ENCODE measurements at regions not wholly inside any gene's neighbourhood (a gene's known extent, or its start where the extent isn't known, plus 50 kb on each side); places are given as distances from the start of the nearest gene placed in this dataset.

DNA sequence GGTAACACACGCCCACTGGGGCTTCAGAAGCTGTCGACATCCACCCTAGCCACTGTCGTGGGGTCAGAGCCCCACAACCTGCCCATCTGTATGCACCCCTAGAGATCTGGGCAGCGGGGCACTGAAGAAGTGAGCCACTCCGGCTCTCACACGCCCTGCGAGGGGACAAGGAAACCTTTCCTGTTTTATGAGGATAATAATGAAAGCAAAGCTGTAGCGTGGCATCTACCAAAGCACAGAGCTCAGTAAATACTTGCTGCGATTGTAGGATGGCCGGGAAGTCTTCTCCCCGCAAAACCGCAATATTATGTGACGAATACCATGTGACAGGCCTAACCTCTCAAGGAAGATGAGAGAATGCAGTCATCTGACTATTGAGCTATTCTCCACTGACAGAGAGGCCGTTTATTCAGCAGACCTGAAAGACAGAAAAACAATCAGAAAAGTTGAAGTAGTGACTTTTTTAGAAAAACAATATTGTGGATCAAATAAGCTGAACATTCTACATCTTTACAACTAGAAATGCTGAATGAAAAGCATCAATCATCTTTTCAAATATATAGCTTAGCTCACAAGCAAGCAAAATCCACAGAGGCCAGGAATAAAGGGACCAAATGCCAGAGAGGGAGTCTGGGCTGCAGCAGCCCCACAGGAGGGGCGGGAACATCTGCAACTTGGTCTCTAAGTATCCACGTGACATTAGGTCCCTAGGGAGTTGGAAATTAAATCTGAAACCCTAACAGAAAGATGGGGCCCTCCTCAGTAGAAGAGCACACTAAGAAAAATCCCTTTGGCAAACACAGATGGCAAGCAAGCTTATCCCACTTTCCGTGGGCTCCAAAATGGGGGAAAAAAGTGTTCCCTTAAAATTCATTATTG lies 207.8 kb downstream of the TTLL2 start:
- H3K27me3 ChIP-seq = no peaks in the 10 kb centered on the region

DNA sequence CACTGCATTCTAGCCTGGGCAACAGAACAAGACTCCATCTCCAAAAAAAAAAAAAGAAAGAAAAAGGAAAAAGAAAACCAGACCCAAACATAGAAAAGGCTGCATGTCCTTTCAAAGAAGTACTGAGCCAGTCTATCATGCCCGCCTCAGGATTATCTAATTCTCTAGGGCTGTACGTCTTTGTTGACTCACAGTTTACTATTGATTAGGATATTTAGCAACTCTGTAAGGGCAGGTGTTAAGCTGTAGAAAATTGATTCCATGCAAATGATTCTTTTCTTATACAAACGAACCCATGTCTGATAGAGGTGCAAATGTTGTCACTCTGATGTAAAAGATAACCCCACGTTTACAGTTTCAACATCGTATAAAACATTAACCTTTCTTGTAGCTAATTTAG lies 209.0 kb downstream of the TTLL2 start:
- no peak overlapping the region for H3K4me3 ChIP-seq
- TF ChIP-seq, protein P1, sequence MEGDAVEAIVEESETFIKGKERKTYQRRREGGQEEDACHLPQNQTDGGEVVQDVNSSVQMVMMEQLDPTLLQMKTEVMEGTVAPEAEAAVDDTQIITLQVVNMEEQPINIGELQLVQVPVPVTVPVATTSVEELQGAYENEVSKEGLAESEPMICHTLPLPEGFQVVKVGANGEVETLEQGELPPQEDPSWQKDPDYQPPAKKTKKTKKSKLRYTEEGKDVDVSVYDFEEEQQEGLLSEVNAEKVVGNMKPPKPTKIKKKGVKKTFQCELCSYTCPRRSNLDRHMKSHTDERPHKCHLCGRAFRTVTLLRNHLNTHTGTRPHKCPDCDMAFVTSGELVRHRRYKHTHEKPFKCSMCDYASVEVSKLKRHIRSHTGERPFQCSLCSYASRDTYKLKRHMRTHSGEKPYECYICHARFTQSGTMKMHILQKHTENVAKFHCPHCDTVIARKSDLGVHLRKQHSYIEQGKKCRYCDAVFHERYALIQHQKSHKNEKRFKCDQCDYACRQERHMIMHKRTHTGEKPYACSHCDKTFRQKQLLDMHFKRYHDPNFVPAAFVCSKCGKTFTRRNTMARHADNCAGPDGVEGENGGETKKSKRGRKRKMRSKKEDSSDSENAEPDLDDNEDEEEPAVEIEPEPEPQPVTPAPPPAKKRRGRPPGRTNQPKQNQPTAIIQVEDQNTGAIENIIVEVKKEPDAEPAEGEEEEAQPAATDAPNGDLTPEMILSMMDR (IDR thresholded peaks at IDR 0.05; ENCODE audit: low read depth, low read length) = no peak

More for the DNA sequence above, 207.8 kb downstream of the TTLL2 start:
- Histone ChIP-seq H3K9me3 (ENCODE audit: low read depth) (no peaks in the 10 kb centered on the region), H3K4me1 (ENCODE audit: low read depth) (peaks cover 3% of the 10 kb centered on the region), H3K36me3 (no peaks in the 10 kb centered on the region), H3K4me3 (no peak overlapping the region), H3K27ac (no peak overlapping the region)
- no peak for DNase-seq (ENCODE audit: low read depth in 1 of 2, low spot score in 1 of 2)
- TF ChIP-seq, protein P1 (IDR thresholded peaks at IDR 0.05; ENCODE audit: low read depth, low read length) = no peak

DNA sequence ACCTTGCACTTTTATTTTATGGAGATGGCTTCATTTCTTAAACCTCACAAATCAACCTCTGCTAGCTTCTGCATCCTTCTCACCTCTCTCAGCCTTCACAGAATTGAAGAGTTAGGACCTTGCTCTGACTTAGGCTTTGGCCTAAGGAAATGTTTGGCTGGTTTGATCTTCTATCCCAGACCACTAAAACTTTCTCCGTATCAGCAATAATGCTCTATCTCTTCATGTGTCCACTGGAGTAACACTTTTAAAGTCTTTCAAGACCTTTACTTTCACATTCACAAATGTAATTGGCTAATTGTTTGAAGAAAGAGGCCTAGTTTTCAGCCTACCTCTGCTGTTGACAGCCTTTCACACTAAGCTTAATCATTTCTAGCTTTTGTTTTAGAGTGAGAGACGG lies 212.9 kb downstream of the TTLL2 start:
- Histone ChIP-seq H3K27me3 (no peaks in the 10 kb centered on the region), H3K4me1 (ENCODE audit: low read depth) (no peaks in the 10 kb centered on the region), H3K27ac (no peak overlapping the region), H3K4me3 (no peak overlapping the region), H3K9me3 (ENCODE audit: low read depth) (no peaks in the 10 kb centered on the region), H3K36me3 (no peaks in the 10 kb centered on the region)
- TF ChIP-seq, protein P1 (IDR thresholded peaks at IDR 0.05; ENCODE audit: low read depth, low read length) = no peak
- no peak for DNase-seq (ENCODE audit: low read depth in 1 of 2, low spot score in 1 of 2)

More for the DNA sequence above, 209.0 kb downstream of the TTLL2 start:
- no peak overlapping the region for H3K27ac ChIP-seq
- no peaks in the 10 kb centered on the region for H3K27me3 ChIP-seq
- no peaks in the 10 kb centered on the region for H3K36me3 ChIP-seq
- no peak for DNase-seq (ENCODE audit: low read depth in 1 of 2, low spot score in 1 of 2)
- no peaks in the 10 kb centered on the region for H3K4me1 ChIP-seq (ENCODE audit: low read depth)
- no peaks in the 10 kb centered on the region for H3K9me3 ChIP-seq (ENCODE audit: low read depth)

DNA sequence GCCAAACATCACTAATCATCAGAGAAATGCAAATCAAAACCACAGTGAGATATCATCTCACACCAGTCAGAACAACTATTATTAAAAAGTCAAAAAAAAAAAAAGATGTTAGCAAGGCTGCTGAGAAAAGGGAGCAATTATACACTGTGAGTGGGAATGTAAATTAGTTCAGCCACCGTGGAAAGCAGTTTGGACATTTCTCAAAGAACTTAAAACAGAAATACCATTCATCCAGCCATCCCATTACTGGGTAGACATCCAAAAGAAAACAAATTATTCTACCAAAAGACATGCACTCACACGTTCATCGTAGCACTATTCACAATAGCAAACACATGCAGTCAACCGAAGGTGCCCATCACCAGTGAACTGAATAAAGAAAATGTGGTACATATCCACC lies 213.9 kb downstream of the TTLL2 start:
- Histone ChIP-seq H3K36me3 (no peaks in the 10 kb centered on the region), H3K27ac (no peak overlapping the region), H3K9me3 (ENCODE audit: low read depth) (no peaks in the 10 kb centered on the region), H3K4me1 (ENCODE audit: low read depth) (no peaks in the 10 kb centered on the region), H3K4me3 (no peak overlapping the region), H3K27me3 (no peaks in the 10 kb centered on the region)
- DNase-seq (ENCODE audit: low read depth in 1 of 2, low spot score in 1 of 2) = no peak
- TF ChIP-seq, protein P1 (IDR thresholded peaks at IDR 0.05; ENCODE audit: low read depth, low read length) = no peak

DNA sequence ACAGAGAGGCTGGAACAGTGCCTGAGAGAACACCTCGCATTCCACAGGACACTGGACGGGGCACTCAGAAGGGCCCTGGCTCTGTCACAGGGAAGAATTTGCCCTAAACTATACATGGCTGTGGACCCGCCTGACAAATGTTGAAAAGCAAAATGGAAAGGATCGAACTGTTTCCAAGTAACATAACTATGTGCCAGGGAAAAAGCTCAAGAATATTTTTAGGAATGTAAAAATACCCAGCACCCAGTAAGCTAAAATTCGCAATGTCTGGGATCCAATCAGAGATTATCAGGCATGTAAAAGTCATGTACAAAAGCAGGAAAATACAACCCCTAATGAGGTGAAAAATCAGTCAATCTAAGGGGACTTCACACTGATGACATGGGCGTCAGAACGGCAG lies 215.9 kb downstream of the TTLL2 start:
- no peak overlapping the region for H3K4me3 ChIP-seq
- H3K9me3 ChIP-seq (ENCODE audit: low read depth) = no peaks in the 10 kb centered on the region
- H3K27me3 ChIP-seq = no peaks in the 10 kb centered on the region
- H3K4me1 ChIP-seq (ENCODE audit: low read depth) = no peaks in the 10 kb centered on the region
- TF ChIP-seq, protein P1 (IDR thresholded peaks at IDR 0.05; ENCODE audit: low read depth, low read length) = no peak
- H3K36me3 ChIP-seq = no peaks in the 10 kb centered on the region
- H3K27ac ChIP-seq = no peak overlapping the region
- DNase-seq (ENCODE audit: low read depth in 1 of 2, low spot score in 1 of 2) = no peak

Measured in cardiac muscle cell (in vitro differentiated cells and primary cell).